HG03139 (cell line): ENCODE measurements at regions not wholly inside any gene's neighbourhood (a gene's known extent, or its start where the extent isn't known, plus 50 kb on each side); places are given as distances from the start of the nearest gene placed in this dataset.
"Not testable (repeated sequence)": the region's sequence is repeated elsewhere in the genome, so short reads cannot be mapped to it uniquely, and the experiment has no call there.

ENCODE experiments used
- ATAC-seq: cut with Tn5 transposase; IDR thresholded peaks from one replicate; pipeline ENCODE4 v1.9.1; 2021; ENCODE audit not compliant: unreplicated experiment

GRCh38 chr2:234251326-234252271, 201.1 kb downstream of the SPP2 start:
- no peak for ATAC-seq

- no peak for ATAC-seq
Measured at GRCh38 chr2:234250926-234251325, 200.4 kb downstream of the SPP2 start.

GRCh38 chr2:234249873-234250272, 199.4 kb downstream of the SPP2 start:
- ATAC-seq = no peak

- ATAC-seq = no peak
Measured at GRCh38 chr2:234249034-234249735, 198.7 kb downstream of the SPP2 start.

GRCh38 chr2:234248213-234248710, 197.8 kb downstream of the SPP2 start:
- ATAC-seq = not testable (repeated sequence)

GRCh38 chr2:234247453-234248180, 197.1 kb downstream of the SPP2 start:
- ATAC-seq = no peak

GRCh38 chr2:234245945-234246344, 195.4 kb downstream of the SPP2 start:
- ATAC-seq = no peak

- ATAC-seq = no peak
Measured at GRCh38 chr2:234243871-234244565, 193.5 kb downstream of the SPP2 start.

- no peak for ATAC-seq
Measured at GRCh38 chr2:234242459-234242836, 191.9 kb downstream of the SPP2 start.

GRCh38 chr2:234241656-234242458, 191.4 kb downstream of the SPP2 start:
- ATAC-seq = no peak

- ATAC-seq = no peak
Measured at GRCh38 chr2:234240917-234241316, 190.4 kb downstream of the SPP2 start.

- ATAC-seq = no peak
Measured at GRCh38 chr2:234235191-234235590, 184.7 kb downstream of the SPP2 start.

GRCh38 chr2:234231460-234231859, 181.0 kb downstream of the SPP2 start:
- ATAC-seq = no peak

- ATAC-seq = no peak
Measured at GRCh38 chr2:234219046-234219310, 168.5 kb downstream of the SPP2 start.

GRCh38 chr2:234218266-234219045, 168.0 kb downstream of the SPP2 start:
- no peak for ATAC-seq

- no peak for ATAC-seq
Measured at GRCh38 chr2:234212534-234212933, 162.0 kb downstream of the SPP2 start.

GRCh38 chr2:234211797-234212196, 161.3 kb downstream of the SPP2 start:
- no peak for ATAC-seq

GRCh38 chr2:234206738-234207137, 156.2 kb downstream of the SPP2 start:
- no peak for ATAC-seq

GRCh38 chr2:234204480-234204879, 154.0 kb downstream of the SPP2 start:
- ATAC-seq = no peak
